Omental fat pad (tissue), 3 donors: ENCODE measurements at regions not wholly inside any gene's neighbourhood (a gene's known extent, or its start where the extent isn't known, plus 50 kb on each side); places are given as distances from the start of the nearest gene placed in this dataset.

Source experiments
- ATAC-seq: fragments of 150-250 bp; one replicate; pipeline ENCODE4 v1.9.1; 2016; ENCODE audit warnings: mild to moderate bottlenecking, moderate library complexity; ENCODE audit not compliant: low FRiP score
- DNase-seq: peaks from one replicate; pipeline ENCODE4 v3.0.0-alpha.2; 2019; ENCODE audit warnings: low spot score
- TF ChIP-seq, protein P1 (sequence below), 3 donors: fragments of 450-650 bp; IDR thresholded peaks; one replicate each; pipeline ENCODE4 v1.5.1; 2016 to 2017; ENCODE audit warnings: antibody characterized with exemption in 3 of 3, mild to moderate bottlenecking in 3 of 3, moderate library complexity in 2 of 3

DNA sequence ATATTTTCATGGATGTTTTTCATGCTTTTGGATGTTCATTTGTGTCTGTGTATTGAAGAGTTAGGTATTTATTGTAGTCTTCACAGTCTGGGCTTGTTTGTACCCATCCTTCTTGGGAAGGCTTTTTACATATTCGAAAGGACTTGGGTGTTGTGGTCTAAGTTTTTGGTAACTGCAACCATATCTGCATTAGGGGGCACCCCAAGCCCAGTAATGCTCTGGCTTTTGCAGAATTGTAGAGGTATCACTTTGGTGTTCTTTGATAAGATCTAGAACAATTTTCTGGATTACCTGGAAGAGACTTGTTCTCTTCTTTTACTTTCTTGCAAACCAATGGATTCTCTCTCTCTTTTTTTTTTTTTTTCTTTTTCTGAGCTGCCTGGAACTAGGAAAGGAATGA is 581.3 kb downstream of the DACH1 start:
- DNase-seq (no peak), ATAC-seq (no peak)
- TF ChIP-seq, protein P1, sequence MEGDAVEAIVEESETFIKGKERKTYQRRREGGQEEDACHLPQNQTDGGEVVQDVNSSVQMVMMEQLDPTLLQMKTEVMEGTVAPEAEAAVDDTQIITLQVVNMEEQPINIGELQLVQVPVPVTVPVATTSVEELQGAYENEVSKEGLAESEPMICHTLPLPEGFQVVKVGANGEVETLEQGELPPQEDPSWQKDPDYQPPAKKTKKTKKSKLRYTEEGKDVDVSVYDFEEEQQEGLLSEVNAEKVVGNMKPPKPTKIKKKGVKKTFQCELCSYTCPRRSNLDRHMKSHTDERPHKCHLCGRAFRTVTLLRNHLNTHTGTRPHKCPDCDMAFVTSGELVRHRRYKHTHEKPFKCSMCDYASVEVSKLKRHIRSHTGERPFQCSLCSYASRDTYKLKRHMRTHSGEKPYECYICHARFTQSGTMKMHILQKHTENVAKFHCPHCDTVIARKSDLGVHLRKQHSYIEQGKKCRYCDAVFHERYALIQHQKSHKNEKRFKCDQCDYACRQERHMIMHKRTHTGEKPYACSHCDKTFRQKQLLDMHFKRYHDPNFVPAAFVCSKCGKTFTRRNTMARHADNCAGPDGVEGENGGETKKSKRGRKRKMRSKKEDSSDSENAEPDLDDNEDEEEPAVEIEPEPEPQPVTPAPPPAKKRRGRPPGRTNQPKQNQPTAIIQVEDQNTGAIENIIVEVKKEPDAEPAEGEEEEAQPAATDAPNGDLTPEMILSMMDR (IDR thresholded peaks at IDR 0.05) = no peak

DNA sequence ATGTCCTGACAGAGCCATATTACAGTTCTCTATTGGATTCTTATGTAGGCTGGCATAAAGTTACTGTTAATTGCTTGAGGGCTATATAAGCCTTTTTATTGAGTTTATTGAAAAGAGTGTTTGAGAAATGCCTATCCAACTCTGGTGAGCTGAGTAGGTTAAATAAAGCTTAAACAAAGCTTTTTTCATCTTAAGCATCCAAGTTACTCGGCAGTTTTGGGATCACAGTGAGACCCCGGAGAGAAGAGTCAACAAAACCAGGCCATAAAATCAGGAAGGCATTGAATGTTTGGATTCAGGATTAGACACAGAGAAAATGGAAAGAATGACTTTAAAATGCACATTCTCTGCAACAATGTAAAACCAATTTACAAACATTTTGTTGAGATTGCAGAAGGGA is 588.5 kb downstream of the DACH1 start:
- DNase-seq = no peak
- TF ChIP-seq, protein P1 (IDR thresholded peaks at IDR 0.05) = no peak
- ATAC-seq = no peak

DNA sequence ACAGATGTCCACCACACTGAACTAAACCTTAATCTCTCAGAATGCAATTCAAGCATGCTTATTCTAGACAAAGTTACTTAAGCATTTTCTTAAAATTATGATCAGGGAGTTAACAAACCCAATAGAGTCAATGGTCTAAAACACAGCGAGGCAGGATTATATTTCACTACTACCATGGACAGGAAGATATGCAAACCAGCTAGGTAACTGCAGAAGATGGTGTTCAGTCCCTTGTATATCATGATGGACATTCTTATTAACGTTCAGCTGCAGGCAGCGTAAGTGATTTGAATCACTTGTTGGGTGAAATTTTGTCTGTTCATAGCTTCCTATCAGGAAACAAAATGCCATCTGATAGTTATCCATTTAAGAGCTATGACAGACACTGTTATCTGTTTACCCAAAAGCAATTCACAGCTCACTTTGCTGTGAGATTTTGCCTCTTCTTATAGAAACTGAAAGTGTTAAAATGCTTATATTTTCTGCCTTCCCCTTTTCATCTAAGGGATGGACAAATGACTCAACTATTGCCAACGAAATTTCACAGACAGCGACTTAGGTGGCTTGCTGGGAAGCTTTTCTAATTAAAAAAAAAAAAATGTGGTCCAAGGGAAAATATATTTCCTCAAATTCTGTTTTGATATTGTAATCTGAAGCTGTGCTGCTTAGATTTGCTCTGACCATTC is 591.9 kb downstream of the DACH1 start:
- ATAC-seq (no peak), DNase-seq (no peak)
- TF ChIP-seq, protein P1 (IDR thresholded peaks at IDR 0.05) = no peak

DNA sequence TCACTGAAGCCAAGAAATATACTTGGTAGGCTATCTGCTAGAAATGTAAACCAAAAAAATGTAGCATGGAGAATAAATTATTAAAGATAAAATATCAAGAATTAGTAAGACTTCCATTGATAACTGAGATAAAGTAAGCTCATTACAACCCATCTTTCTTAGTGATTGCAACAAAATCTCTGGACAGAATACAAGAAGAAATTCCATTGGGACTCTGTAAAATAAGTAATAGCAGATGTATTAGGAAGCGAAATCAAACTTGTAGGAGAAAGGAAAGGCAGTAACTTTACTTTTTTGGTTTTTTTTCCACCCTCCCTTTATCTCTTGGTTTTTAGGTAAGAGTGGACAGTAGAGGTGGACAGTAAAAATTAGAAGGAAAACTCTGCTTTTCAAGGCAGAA is 605.7 kb downstream of the DACH1 start:
- DNase-seq (no peak), ATAC-seq (no peak)
- TF ChIP-seq, protein P1 (IDR thresholded peaks at IDR 0.05) = no peak

DNA sequence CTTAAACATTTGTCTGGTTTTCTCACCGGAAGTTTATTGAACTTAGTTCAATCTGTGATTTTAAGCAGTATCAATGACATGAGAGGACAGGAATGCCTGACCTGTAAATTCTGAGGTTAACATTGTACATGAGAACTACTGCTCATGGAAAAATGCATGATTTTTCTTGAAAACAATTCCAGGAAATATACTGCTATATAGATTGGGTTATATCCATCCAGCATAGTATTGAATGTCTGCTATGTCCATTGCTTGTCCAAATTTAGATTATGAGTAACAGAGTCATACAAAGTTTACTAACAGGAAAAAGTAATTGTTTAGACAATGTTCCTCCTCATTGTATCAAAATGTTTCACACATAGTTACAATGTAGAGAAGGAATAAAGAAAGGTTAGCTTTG is 606.8 kb downstream of the DACH1 start:
- TF ChIP-seq, protein P1 (IDR thresholded peaks at IDR 0.05) = no peak
- no peak for DNase-seq
- no peak for ATAC-seq

DNA sequence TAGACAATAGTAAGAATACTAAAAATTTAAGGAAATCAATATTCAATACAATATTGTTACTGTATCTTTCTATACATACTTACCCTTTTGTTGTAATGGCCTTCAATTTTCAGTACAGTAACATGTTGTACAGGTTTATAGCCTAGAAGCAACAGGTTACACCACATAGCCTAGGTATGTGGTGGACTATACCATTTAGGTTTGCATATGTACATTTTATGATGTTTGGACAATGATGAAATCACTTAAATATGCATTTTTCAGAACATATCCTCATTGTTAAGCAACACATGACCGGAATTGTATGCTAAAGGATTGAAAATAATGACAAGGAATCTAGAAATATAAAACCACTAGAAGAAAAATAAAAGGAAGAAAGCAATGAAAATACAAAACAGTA is 611.4 kb downstream of the DACH1 start:
- TF ChIP-seq, protein P1 (IDR thresholded peaks at IDR 0.05) = no peak
- no peak for DNase-seq
- ATAC-seq = no peak

DNA sequence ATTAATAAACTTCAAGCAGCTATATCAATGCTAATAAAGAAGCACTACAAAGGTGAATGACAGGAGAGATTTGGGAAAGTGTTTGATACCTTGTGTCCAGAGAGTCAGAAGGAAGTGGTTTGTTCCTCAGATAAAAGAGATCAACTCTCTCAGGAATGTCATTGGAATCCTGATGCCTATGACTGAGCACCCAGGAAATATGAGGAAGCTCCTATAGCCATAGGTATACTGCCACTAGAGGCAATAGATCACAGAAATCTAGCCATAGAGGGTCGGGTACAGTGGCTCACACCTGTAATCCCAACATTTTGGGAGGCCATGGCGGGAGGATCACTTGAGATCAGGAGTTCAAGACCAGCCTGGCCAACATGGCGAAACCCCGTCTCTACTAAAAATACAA is 612.6 kb downstream of the DACH1 start:
- no peak for DNase-seq
- TF ChIP-seq, protein P1 (IDR thresholded peaks at IDR 0.05) = no peak
- no peak for ATAC-seq
